H1 (cell line): ENCODE measurements at regions not wholly inside any gene's neighbourhood (a gene's known extent, or its start where the extent isn't known, plus 50 kb on each side); places are given as distances from the start of the nearest gene placed in this dataset.

ENCODE experiments used
- CTCF ChIA-PET: fragments of 300-600 bp; sonication (Branson Sonifier 250); formaldehyde crosslinking; loops from one replicate; lab custom pipeline; 2021; ENCODE audit not compliant: partially characterized antibody; lab: Charles Lee
- POLR2A ChIA-PET: fragments of 300-600 bp; sonication (Branson Sonifier 250); formaldehyde crosslinking; loops from one replicate; lab custom pipeline; 2021; ENCODE audit warnings: inconsistent platforms; ENCODE audit not compliant: partially characterized antibody; lab: Charles Lee
- DNase-seq, 2 experiments: peaks; one replicate each; pipeline versions ENCODE4 v3.0.0 to v3.0.0-alpha.2; 2010 to 2022; ENCODE audit warnings: low spot score in 2 of 2, low read depth in 1 of 2, mixed read lengths in 1 of 2
- FAIRE-seq: peaks from 2 replicates; lab custom pipeline; 2011; peaks lifted over from hg19 to GRCh38; lab: Jason Lieb, UNC
- H2AFZ ChIP-seq: 2 replicates; pipeline ENCODE4 v1.8.1; 2012; ENCODE audit warnings: low read length, inconsistent platforms
- H2AK5ac ChIP-seq: 2 replicates; pipeline ENCODE4 v1.6.1; 2013; ENCODE audit warnings: low read depth, low read length
- H2BK120ac ChIP-seq: replicated peaks from 2 replicates; pipeline ENCODE3; 2013; ENCODE audit warnings: low read depth, low read length, inconsistent platforms
- H2BK12ac ChIP-seq: 2 replicates; pipeline ENCODE4 v1.6.1; 2013; ENCODE audit warnings: low read depth, low read length
- H2BK15ac ChIP-seq: 2 replicates; pipeline ENCODE4 v1.6.1; 2013; ENCODE audit warnings: low read length
- H2BK20ac ChIP-seq: 2 replicates; pipeline ENCODE4 v1.6.1; 2013; ENCODE audit warnings: low read length
- H2BK5ac ChIP-seq: 2 replicates; pipeline ENCODE4 v1.6.1; 2013; ENCODE audit warnings: low read depth, low read length
- H3K14ac ChIP-seq: 2 replicates; pipeline ENCODE4 v1.6.1; 2013; ENCODE audit warnings: inconsistent platforms; ENCODE audit not compliant: insufficient read length
- H3K18ac ChIP-seq: 2 replicates; pipeline ENCODE4 v1.6.1; 2013; ENCODE audit warnings: low read length; ENCODE audit errors: extremely low read depth
- H3K23ac ChIP-seq: 2 replicates; pipeline ENCODE4 v1.6.1; 2013; ENCODE audit warnings: inconsistent platforms; ENCODE audit not compliant: insufficient read length
- H3K23me2 ChIP-seq: 2 replicates; pipeline ENCODE4 v1.6.1; 2013; ENCODE audit warnings: low read depth, low read length
- H3K27ac ChIP-seq: 2 replicates; pipeline ENCODE4 v1.6.1; 2011; ENCODE audit warnings: low read depth, low read length, inconsistent platforms
- H3K27me3 ChIP-seq, 4 experiments: replicated peaks in 1 of 4; 1 replicate in 1 of 4; 2 replicates in 3 of 4; pipeline versions ENCODE4 v1.6.1 to v1.8.1; 2011 to 2013; ENCODE audit warnings: low read length in 3 of 4, mild to moderate bottlenecking in 3 of 4, inconsistent platforms in 2 of 4, mixed read lengths in 2 of 4, moderate library complexity in 1 of 4; ENCODE audit not compliant: control insufficient read depth in 3 of 4, insufficient read depth in 3 of 4; ENCODE audit errors: extremely low read depth in 1 of 4
- H3K36me3 ChIP-seq, 4 experiments: 2 replicates each; pipeline versions ENCODE4 v1.6.1 to v1.8.1; 2011 to 2013; ENCODE audit warnings: mild to moderate bottlenecking in 4 of 4, low read length in 3 of 4, moderate library complexity in 2 of 4, control low read depth in 1 of 4, inconsistent platforms in 1 of 4; ENCODE audit not compliant: insufficient read depth in 4 of 4, control insufficient read depth in 2 of 4
- H3K4ac ChIP-seq: replicated peaks from 2 replicates; pipeline ENCODE3; 2013; ENCODE audit warnings: low read length, low read depth, mixed read lengths, inconsistent platforms; ENCODE audit not compliant: insufficient read length
- H3K4me1 ChIP-seq, 4 experiments: replicated peaks in 1 of 4; 1 replicate in 1 of 4; 2 replicates in 3 of 4; pipeline versions ENCODE4 v1.6.1 to v1.8.1; 2011 to 2013; ENCODE audit warnings: low read length in 3 of 4, inconsistent platforms in 2 of 4, mixed read lengths in 1 of 4; ENCODE audit not compliant: insufficient read depth in 4 of 4, control insufficient read depth in 3 of 4
- H3K4me2 ChIP-seq, 2 experiments: 2 replicates each; pipeline versions ENCODE4 v1.6.1 to v1.8.1; 2011 to 2013; ENCODE audit warnings: low read depth in 2 of 2, low read length in 2 of 2, control low read depth in 1 of 2, inconsistent platforms in 1 of 2, mild to moderate bottlenecking in 1 of 2; ENCODE audit not compliant: insufficient read depth in 1 of 2
- H3K4me3 ChIP-seq, 4 experiments: fragments of 200-600, 300-600 bp in 1 of 4; sonication (generic), shearing (Covaris generic), sonication (Bioruptor Twin) in 1 of 4; 2 replicates each; pipeline versions ENCODE4 v1.5.1 to v1.8.1; 2011 to 2016; ENCODE audit warnings: low read length in 4 of 4, low read depth in 3 of 4, control low read depth in 2 of 4, inconsistent platforms in 2 of 4, mild to moderate bottlenecking in 2 of 4, mixed read lengths in 1 of 4, moderate library complexity in 1 of 4; ENCODE audit not compliant: insufficient read depth in 2 of 4; ENCODE audit errors: extremely low read depth in 1 of 4
- H3K56ac ChIP-seq: replicated peaks from 2 replicates; pipeline ENCODE3; 2013; ENCODE audit warnings: low read depth, mild to moderate bottlenecking, mixed read lengths, low read length, inconsistent platforms; ENCODE audit not compliant: insufficient read length
- H3K79me1 ChIP-seq: 2 replicates; pipeline ENCODE4 v1.6.1; 2013; ENCODE audit warnings: low read depth, low read length, control low read depth
- H3K79me2 ChIP-seq, 2 experiments: 2 replicates each; pipeline versions ENCODE4 v1.6.1 to v1.8.1; 2012 to 2013; ENCODE audit warnings: low read length in 2 of 2, mild to moderate bottlenecking in 2 of 2, inconsistent platforms in 1 of 2; ENCODE audit not compliant: insufficient read depth in 2 of 2, control insufficient read depth in 1 of 2
- H3K9ac ChIP-seq, 4 experiments: replicated peaks in 1 of 4; 1 replicate in 1 of 4; 2 replicates in 3 of 4; pipeline versions ENCODE4 v1.6.1 to v1.8.1; 2011 to 2013; ENCODE audit warnings: low read depth in 3 of 4, low read length in 3 of 4, control low read depth in 2 of 4, mild to moderate bottlenecking in 2 of 4, moderate library complexity in 2 of 4, inconsistent platforms in 1 of 4; ENCODE audit errors: extremely low read depth in 1 of 4
- H3K9me3 ChIP-seq, 2 experiments: 2 replicates each; pipeline versions ENCODE4 v1.6.1 to v1.8.1; 2012 to 2013; ENCODE audit warnings: mild to moderate bottlenecking in 2 of 2, moderate library complexity in 2 of 2, control low read depth in 1 of 2, inconsistent platforms in 1 of 2, low read depth in 1 of 2, low read length in 1 of 2, mixed read lengths in 1 of 2; ENCODE audit not compliant: insufficient read depth in 2 of 2
- H4K20me1 ChIP-seq, 2 experiments: replicated peaks in 1 of 2; 2 replicates each; pipeline versions ENCODE3 to v1.8.1; 2011 to 2013; ENCODE audit warnings: inconsistent platforms in 2 of 2, low read length in 2 of 2, mild to moderate bottlenecking in 1 of 2; ENCODE audit not compliant: insufficient read depth in 2 of 2, control insufficient read depth in 1 of 2
- H4K5ac ChIP-seq: 2 replicates; pipeline ENCODE4 v1.6.1; 2013; ENCODE audit warnings: low read length, low read depth, mixed read lengths, inconsistent platforms; ENCODE audit not compliant: insufficient read length
- H4K8ac ChIP-seq: 2 replicates; pipeline ENCODE4 v1.8.0; 2013; ENCODE audit warnings: mild to moderate bottlenecking, moderate library complexity, low read length, inconsistent platforms; ENCODE audit not compliant: insufficient read depth; ENCODE audit errors: extremely low read depth
- H4K91ac ChIP-seq: replicated peaks from 2 replicates; pipeline ENCODE3; 2013; ENCODE audit warnings: low read length, mixed read lengths, inconsistent platforms; ENCODE audit not compliant: insufficient read length
- CTCF ChIP-seq, 3 experiments: IDR thresholded peaks; 1 replicate in 2 of 3; 2 replicates in 1 of 3; pipeline versions ENCODE4 v1.5.1 to v1.6.1; 2011; ENCODE audit warnings: low read length in 3 of 3, mild to moderate bottlenecking in 3 of 3, inconsistent platforms in 2 of 3, low read depth in 1 of 3, moderate library complexity in 1 of 3; ENCODE audit not compliant: insufficient read depth in 1 of 3; ENCODE audit errors: control extremely low read depth in 1 of 3
- MAFK ChIP-seq: IDR thresholded peaks from 2 replicates; pipeline ENCODE4 v1.6.1; 2012; ENCODE audit warnings: low read depth, mild to moderate bottlenecking, improper control_type of control experiment, low read length
- WGBS, 2 experiments: shearing (Covaris generic) in 1 of 2; methylation state at CpG; one replicate each; pipeline versions ENCODE4 v1.1.6 to v1.1.7; 2013 to 2015; ENCODE audit warnings: low lambda C conversion rate in 2 of 2, mixed read lengths in 2 of 2, inconsistent platforms in 1 of 2, low coverage in 1 of 2, missing lambda C conversion rate in 1 of 2; ENCODE audit not compliant: insufficient replicate concordance in 2 of 2, insufficient coverage in 1 of 2, insufficient read length in 1 of 2; ENCODE audit errors: extremely low coverage in 1 of 2, missing lambda C conversion rate in 1 of 2; 5-methylcytosine and 5-hydroxymethylcytosine counted together

- no peak overlapping the region for H3K4ac ChIP-seq
- no peaks in the 10 kb centered on the region for H3K27me3 ChIP-seq
- H3K27ac ChIP-seq, result no peak overlapping the region
- no peak overlapping the region for H4K5ac ChIP-seq
- H3K9me3 ChIP-seq, result no peaks in the 10 kb centered on the region
- H2BK120ac ChIP-seq, result no peak overlapping the region
- no peak overlapping the region for H3K4me2 ChIP-seq
- ChIA-PET CTCF (interaction anchor here (0.9 kb wide), 1 partner anchor 207 kb away, joined by 3 read pairs; no protein-coding TSS in a partner anchor), POLR2A (interaction anchor here (1.0 kb wide), 1 partner anchor 211 kb away, joined by 3 read pairs; no protein-coding TSS in a partner anchor)
- no peak overlapping the region for H2BK20ac ChIP-seq
- TF ChIP-seq MAFK (no peak), CTCF (IDR thresholded peaks at IDR 0.05; ENCODE audit: control extremely low read depth in 1 of 3, insufficient read depth in 1 of 3, low read depth in 1 of 3, low read length in 3 of 3) (peak in 1 of 3 experiments; percentile 4; a peak in 1 of 4 replicates)
- H3K4me1 ChIP-seq, result peaks cover 0 to 3% (median 0%) of the 10 kb centered on the region in 4 experiments; a peak in 1 of 7 replicates
- H2BK5ac ChIP-seq, result no peak overlapping the region
- H2BK15ac ChIP-seq, result no peak overlapping the region
- FAIRE-seq (no peak), DNase-seq (no peak)
- no peak overlapping the region for H3K4me3 ChIP-seq
- H3K14ac ChIP-seq, result no peak overlapping the region
- no peaks in the 10 kb centered on the region for H3K36me3 ChIP-seq
- no peak overlapping the region for H4K91ac ChIP-seq
- H2AFZ ChIP-seq, result no peak overlapping the region
- H3K18ac ChIP-seq, result no peak overlapping the region
- H3K23me2 ChIP-seq, result no peaks in the 10 kb centered on the region
- no peaks in the 10 kb centered on the region for H3K79me1 ChIP-seq
- H4K8ac ChIP-seq, result no peak overlapping the region
- no peak overlapping the region for H2AK5ac ChIP-seq
- H3K9ac ChIP-seq, result no peak overlapping the region
- H4K20me1 ChIP-seq, result no peaks in the 10 kb centered on the region
- no peak overlapping the region for H3K23ac ChIP-seq
- H2BK12ac ChIP-seq, result no peak overlapping the region
- H3K79me2 ChIP-seq, result no peaks in the 10 kb centered on the region
- no peak overlapping the region for H3K56ac ChIP-seq
- WGBS, 2 experiments, result 78% methylated on average over 8 of the region's 8 CpGs; no CpG with 5 or more reads in 1 of the 2 experiments
Measured at GRCh38 chr10:120181154-120181553, 275.9 kb upstream of the PLPP4 start.
